WTC11 (cell line): ENCODE measurements at regions not wholly inside any gene's neighbourhood (a gene's known extent, or its start where the extent isn't known, plus 50 kb on each side); places are given as distances from the start of the nearest gene placed in this dataset.

ENCODE experiments used
- NFYB ChIP-seq: sonication (generic); formaldehyde crosslinking; conservative IDR thresholded peaks from 2 replicates; pipeline ENCODE4 v1.8.0; 2022; ENCODE audit warnings: low read depth, missing genetic modification reagents
- TF ChIP-seq, protein P1 (sequence below): fragments of 200-600 bp; IDR thresholded peaks from 2 replicates; pipeline ENCODE4 v1.8.0; 2022; ENCODE audit warnings: antibody characterized with exemption
- TF ChIP-seq, protein P2 (sequence below): sonication (generic); formaldehyde crosslinking; IDR thresholded peaks from 2 replicates; pipeline ENCODE4 v1.8.0; 2022; ENCODE audit warnings: mild to moderate bottlenecking, missing genetic modification reagents
- TF ChIP-seq, protein P3 (sequence below): fragments of 250-450 bp; sonication (Bioruptor Pico); IDR thresholded peaks from 2 replicates; pipeline ENCODE4 v1.9.0; 2021; ENCODE audit warnings: mild to moderate bottlenecking

- TF ChIP-seq NFYB, result no peak
- TF ChIP-seq, protein P1, sequence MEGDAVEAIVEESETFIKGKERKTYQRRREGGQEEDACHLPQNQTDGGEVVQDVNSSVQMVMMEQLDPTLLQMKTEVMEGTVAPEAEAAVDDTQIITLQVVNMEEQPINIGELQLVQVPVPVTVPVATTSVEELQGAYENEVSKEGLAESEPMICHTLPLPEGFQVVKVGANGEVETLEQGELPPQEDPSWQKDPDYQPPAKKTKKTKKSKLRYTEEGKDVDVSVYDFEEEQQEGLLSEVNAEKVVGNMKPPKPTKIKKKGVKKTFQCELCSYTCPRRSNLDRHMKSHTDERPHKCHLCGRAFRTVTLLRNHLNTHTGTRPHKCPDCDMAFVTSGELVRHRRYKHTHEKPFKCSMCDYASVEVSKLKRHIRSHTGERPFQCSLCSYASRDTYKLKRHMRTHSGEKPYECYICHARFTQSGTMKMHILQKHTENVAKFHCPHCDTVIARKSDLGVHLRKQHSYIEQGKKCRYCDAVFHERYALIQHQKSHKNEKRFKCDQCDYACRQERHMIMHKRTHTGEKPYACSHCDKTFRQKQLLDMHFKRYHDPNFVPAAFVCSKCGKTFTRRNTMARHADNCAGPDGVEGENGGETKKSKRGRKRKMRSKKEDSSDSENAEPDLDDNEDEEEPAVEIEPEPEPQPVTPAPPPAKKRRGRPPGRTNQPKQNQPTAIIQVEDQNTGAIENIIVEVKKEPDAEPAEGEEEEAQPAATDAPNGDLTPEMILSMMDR, result no peak
- TF ChIP-seq, protein P2, sequence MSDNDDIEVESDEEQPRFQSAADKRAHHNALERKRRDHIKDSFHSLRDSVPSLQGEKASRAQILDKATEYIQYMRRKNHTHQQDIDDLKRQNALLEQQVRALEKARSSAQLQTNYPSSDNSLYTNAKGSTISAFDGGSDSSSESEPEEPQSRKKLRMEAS (CRISPR knock-in tag), result no peak
- TF ChIP-seq, protein P3, sequence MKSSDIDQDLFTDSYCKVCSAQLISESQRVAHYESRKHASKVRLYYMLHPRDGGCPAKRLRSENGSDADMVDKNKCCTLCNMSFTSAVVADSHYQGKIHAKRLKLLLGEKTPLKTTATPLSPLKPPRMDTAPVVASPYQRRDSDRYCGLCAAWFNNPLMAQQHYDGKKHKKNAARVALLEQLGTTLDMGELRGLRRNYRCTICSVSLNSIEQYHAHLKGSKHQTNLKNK, result no peak
Observed at GRCh38 chr10:62453274-62453673, 79.1 kb downstream of the ZNF365 start.
